Fibroblast of mammary gland (primary cell): ENCODE measurements at regions not wholly inside any gene's neighbourhood (a gene's known extent, or its start where the extent isn't known, plus 50 kb on each side); places are given as distances from the start of the nearest gene placed in this dataset.
"Not testable (repeated sequence)": the region's sequence is repeated elsewhere in the genome, so short reads cannot be mapped to it uniquely, and the experiment has no call there.

Source experiments
- DNase-seq: peaks from one replicate; pipeline ENCODE4 v3.0.0-alpha.2; 2010; ENCODE audit warnings: low read depth
- H3K4me3 ChIP-seq: 2 replicates; pipeline ENCODE4 v1.5.1; 2011; ENCODE audit warnings: low read depth, mild to moderate bottlenecking, low read length, moderate library complexity; ENCODE audit not compliant: control insufficient read depth
- CTCF ChIP-seq: conservative IDR thresholded peaks from 2 replicates; pipeline ENCODE4 v1.5.1; 2011; ENCODE audit warnings: low read depth, low read length, inconsistent platforms; ENCODE audit not compliant: control insufficient read depth, insufficient read depth

DNA sequence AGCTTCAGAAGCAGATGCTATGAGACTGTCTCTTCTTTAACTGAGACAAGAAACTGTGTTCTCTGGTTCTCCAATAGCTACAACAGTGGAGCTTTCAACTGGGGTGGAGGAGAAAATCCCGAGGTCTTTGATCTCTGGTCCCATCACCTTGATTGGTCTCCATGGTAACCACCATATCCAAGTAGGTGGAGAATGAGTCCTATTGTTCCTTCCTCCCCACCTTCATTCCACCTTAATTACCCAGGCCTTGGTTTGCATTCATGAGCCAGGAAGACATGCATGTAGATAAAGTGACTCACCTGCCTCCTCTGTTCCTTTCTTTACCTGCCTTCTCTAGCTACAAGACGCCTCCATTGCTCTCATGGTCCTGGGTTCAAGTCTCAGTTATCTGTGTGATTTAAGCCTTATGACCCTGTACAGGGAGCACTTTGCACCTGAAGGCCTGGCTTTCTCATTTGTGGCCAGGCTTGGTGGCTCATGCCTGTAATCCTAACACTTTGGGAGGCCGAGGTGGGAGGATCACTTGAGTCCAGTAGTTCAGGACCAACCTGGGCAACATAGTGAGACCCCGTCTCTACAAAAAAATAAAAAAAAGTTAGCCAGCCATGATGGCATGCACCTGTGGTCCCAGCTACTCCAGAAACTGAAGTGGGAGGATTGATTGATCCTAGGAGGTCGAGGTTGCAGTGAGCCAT lies 157.7 kb upstream of the TBX3 start:
- no peak for TF ChIP-seq CTCF
- DNase-seq = no peak
- no peak overlapping the region for H3K4me3 ChIP-seq

GRCh38 chr12:114838480-114838879 lies 154.5 kb upstream of the TBX3 start:
- DNase-seq = no peak
- no peak for TF ChIP-seq CTCF
- no peak overlapping the region for H3K4me3 ChIP-seq

DNA sequence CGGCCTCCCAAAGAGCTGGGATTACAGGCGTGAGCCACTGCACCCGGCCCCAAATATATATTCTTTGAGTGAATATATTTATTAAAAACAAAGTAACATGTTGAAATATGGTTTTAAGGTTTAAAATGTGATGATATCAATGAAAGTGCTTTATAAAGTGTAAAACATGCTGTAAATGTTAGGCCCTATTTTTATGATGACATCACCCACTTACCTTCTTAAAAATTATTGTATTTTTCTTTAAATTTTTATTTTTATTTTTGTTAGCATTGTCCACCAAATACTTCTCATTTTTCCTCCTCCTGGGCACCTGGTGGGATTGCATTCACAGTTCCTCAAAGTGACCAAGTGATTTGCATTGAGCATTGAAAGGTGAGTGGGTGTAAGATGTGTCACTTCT lies 152.6 kb upstream of the TBX3 start:
- no peak for DNase-seq
- no peak for TF ChIP-seq CTCF
- no peak overlapping the region for H3K4me3 ChIP-seq

DNA sequence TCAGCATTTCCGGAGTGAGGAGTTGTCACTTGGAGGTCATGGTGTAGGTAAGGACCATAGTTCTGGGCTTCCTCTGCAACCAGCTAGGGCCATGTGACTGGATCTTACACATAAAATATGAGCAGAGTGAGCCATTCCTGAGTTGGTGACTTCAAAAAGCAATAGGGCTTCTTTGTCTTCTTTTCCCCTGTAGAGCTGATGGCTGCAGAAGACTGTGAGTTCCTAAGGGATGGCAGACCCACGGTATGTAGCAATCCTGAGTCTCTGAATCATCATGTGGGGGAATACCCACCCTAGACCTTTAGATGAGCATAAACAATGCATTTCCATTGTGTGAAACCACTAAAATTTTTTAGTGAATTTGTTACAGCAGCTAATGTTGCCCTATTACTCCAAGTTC lies 151.1 kb upstream of the TBX3 start:
- DNase-seq = peak; percentile 83
- H3K4me3 ChIP-seq = no peak overlapping the region
- no peak for TF ChIP-seq CTCF

- DNase-seq = peak; percentile 20
- TF ChIP-seq CTCF = no peak
- H3K4me3 ChIP-seq = no peak overlapping the region
Observed at GRCh38 chr12:114834621-114835020, 150.6 kb upstream of the TBX3 start.

GRCh38 chr12:114829833-114830232 lies 145.9 kb upstream of the TBX3 start:
- no peak overlapping the region for H3K4me3 ChIP-seq
- TF ChIP-seq CTCF = no peak
- DNase-seq = no peak

GRCh38 chr12:114829244-114829643 lies 145.3 kb upstream of the TBX3 start:
- not testable (repeated sequence) for DNase-seq, H3K4me3 ChIP-seq
